GM12891 (cell line): ENCODE measurements at regions not wholly inside any gene's neighbourhood (a gene's known extent, or its start where the extent isn't known, plus 50 kb on each side); places are given as distances from the start of the nearest gene placed in this dataset.

Source experiments
- DNase-seq: peaks from one replicate; pipeline ENCODE4 v3.0.0; 2011; ENCODE audit warnings: low spot score; ENCODE audit not compliant: insufficient read length
- FAIRE-seq: peaks from 2 replicates; lab custom pipeline; 2011; peaks lifted over from hg19 to GRCh38; lab: Jason Lieb, UNC
- PAX5 ChIP-seq: IDR thresholded peaks from 2 replicates; pipeline ENCODE4 v1.6.1; 2011; ENCODE audit warnings: low read length, moderate library complexity, mild to moderate bottlenecking; ENCODE audit not compliant: insufficient read depth, severe bottlenecking
- POLR2A ChIP-seq: IDR thresholded peaks from 2 replicates; pipeline ENCODE4 v1.6.1; 2011; ENCODE audit warnings: low read depth, low read length, control low read depth
- POLR2AphosphoS5 ChIP-seq: IDR thresholded peaks from 2 replicates; pipeline ENCODE4 v1.6.1; 2011; ENCODE audit warnings: low read depth, low read length, control low read depth
- POU2F2 ChIP-seq: IDR thresholded peaks from 2 replicates; pipeline ENCODE4 v1.6.1; 2011; ENCODE audit warnings: low read depth, mild to moderate bottlenecking, control low read depth, low read length, moderate library complexity
- SPI1 ChIP-seq: IDR thresholded peaks from 2 replicates; pipeline ENCODE4 v1.6.1; 2011; ENCODE audit warnings: low read depth, low read length, control low read depth
- TAF1 ChIP-seq: IDR thresholded peaks from 2 replicates; pipeline ENCODE4 v1.6.1; 2011; ENCODE audit warnings: low read depth, low read length, control low read depth

DNA sequence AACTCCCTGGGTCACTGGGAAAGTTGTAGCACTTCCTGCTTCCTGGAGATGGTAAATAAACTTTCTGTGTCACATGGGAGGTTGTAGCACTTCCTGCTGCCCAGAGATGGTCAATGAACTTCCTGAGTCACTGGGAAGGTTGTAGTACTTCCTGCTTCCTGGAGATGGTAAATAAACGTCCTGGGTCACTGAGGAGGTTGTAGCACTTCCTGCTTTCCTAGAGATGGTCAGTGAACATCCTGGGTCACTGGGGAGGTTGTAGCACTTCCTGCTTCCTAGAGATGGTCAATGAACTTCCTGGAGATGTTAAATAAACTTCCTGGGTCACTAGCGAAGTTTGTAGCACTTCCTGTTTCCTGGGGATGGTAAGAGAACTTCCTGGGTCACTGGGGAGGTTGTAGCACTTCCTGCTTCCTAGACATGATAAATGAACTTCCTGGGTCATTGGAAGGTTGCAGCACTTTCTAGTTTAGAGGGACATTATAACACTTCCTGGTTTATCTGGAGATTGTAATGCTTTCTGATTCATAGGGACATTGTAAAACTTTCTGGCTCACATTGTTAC lies 62.3 kb upstream of the CD99 start:
- DNase-seq = no peak
- no peak for TF ChIP-seq POLR2AphosphoS5
- no peak for FAIRE-seq

DNA sequence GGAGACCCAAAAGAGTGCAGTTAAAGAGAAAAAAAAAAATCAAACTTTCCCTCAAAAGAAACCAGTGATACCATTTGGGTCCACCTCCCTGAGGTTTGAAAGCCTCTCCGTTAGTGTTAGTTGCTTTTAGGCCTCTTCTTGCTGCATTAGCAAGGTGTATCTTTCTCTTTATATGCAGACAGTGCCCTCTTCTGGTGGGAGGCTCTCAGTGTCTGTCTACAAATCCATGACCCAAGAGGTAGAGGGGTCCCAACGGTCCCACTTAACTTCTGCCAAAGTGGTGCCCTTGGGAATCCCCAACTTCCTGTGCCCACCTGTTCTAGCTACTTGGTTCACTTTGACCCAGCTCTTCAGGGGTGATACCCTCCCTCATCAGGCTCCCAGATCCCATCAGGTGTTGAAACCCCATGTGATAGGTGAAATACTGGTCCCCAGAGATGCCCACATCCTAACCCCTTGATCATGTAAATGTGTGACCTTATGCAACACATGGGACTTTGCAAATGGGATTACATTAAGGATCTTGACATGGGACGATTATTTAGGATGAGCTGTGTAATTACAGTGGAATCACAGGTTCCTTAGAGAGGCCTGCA lies 63.7 kb upstream of the CD99 start:
- FAIRE-seq = no peak
- DNase-seq = no peak
- TF ChIP-seq SPI1 = no peak
- TF ChIP-seq POLR2AphosphoS5 = no peak
- TF ChIP-seq TAF1 = no peak
- TF ChIP-seq POLR2A = no peak
- no peak for TF ChIP-seq PAX5
- TF ChIP-seq POU2F2 = no peak

DNA sequence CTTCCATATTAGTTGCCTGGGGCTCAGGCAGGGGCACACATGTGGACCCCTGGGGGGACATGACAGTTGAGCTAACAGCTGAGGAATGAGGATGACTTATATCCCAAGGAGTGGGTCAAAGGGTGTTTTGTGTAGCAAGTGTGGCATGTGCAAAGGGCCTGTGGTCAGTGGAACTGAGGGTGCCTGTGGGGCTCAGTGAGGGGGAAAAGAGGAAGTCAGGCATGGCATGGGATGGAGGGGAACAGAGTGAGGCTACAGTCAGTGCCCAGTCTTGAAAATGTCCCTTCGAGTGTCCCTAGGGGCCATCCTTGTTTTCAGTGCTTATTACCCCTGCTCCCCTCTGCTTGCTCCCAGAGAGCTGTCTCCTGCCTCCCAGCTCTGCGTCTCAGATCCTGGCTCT lies 64.3 kb upstream of the CD99 start:
- no peak for TF ChIP-seq POLR2A
- TF ChIP-seq TAF1 = no peak
- TF ChIP-seq POU2F2 = no peak
- no peak for TF ChIP-seq POLR2AphosphoS5
- TF ChIP-seq SPI1 = no peak
- no peak for TF ChIP-seq PAX5
- no peak for FAIRE-seq
- DNase-seq = no peak

DNA sequence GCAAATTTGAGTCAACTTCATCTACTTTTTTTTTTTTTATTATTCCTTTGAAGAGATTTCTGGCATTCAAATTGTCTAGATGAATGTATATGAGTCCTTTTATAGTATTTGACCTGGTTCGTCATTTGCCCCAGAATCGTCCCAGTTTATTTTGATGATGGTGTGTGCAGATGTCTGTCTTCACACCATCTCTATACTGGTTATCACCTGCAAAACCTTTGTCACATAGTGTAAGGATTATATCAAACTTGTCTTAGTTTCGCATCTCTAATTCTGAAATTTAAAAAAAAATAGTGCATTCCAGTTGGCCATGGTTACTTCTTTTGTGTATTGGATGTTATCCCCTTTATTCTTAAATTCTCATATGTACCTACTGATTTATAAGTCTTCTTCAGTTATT lies 70.5 kb upstream of the CD99 start:
- TF ChIP-seq SPI1 = no peak
- no peak for TF ChIP-seq POU2F2
- TF ChIP-seq TAF1 = no peak
- TF ChIP-seq POLR2A = no peak
- TF ChIP-seq POLR2AphosphoS5 = no peak
- no peak for TF ChIP-seq PAX5
- FAIRE-seq (no peak), DNase-seq (no peak)

DNA sequence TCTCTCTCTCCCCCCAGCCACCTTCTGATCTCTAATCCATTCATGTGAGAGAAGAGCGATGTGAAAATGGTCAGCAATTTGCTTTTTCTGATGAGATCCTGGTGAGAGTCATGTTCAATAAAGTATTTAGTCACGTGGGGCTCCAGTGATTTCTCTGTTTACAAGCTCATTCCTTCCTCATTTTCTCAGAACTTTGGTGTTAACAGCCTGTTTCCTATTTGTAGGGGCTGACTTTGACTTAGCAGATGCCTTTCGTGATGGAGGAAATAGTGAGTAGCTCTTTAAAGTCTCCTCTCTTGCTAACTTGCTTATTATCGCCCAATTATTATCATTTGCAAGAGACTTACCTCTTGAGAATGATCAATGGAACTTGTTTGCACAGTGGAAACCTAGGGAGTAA lies 72.6 kb upstream of the CD99 start:
- TF ChIP-seq POLR2A (no peak), POLR2AphosphoS5 (no peak), PAX5 (no peak), TAF1 (no peak), SPI1 (no peak), POU2F2 (no peak)
- DNase-seq (no peak), FAIRE-seq (no peak)

DNA sequence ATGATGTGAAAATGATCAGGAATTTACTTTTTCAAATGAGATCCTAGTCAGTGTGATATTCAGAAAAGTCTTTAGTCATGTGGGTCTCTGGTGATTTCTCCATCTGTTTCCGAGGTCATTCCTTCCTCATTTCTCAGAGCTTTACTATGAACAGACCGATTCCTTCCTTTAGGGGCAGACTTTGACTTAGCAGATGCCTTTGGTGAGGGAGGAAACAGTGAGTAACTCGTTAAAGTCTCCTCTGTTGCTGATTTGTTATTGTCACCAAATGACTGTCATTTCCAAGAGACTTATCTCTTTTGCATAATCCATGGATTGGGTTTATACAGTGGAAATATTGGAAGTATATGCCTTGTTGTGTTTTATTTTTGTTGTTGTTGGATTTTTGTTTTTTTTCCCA lies 76.2 kb upstream of the CD99 start:
- no peak for DNase-seq
- FAIRE-seq = no peak
- TF ChIP-seq POU2F2 (no peak), TAF1 (no peak), POLR2AphosphoS5 (no peak), POLR2A (no peak)

DNA sequence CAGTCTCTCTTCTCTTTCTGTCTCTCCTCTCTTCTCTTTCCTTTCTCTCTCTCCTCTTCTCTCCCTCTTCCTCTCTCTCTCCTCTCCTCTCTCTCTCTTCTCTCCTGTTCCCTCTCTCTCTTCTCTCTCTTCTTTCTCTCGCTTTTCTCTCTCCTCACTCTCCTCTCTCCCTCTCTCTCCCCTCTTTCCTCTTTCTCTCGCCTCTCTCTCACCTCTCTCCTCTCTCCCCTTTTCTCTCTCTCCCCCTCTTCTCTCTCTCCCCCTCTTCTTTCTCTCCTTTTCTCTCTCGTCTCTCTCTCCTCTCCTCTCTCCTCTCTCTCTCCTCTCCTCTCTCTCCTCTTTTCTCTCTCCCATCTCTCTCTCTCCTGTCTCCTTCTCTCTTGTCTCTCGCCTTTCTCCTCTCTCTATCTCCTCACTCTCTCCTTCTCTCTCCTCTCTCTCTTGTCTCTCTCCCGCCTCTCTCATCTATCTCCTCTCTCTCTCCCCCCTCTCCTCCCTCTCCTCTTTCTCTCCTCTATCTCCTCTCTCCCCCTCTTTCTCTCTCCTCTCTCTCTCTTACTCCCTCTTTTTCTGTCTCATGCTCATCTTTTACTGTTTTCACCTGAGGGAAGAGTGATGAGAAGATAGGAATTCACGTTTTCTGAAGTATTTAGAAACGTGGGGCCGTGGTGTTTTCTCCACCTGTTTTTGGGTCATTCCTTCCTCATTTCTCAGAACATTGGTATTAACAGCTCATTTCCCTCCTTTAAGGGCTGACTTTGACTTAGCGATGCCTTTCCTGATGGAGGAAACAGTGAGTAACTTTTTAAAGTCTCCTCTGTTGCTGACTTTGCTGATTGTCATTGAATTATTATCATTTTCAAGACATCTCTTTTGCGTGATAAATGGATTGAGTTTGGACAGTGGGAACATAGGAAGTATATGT lies 80.6 kb upstream of the CD99 start:
- TF ChIP-seq POLR2AphosphoS5 (no peak), POLR2A (no peak), PAX5 (no peak), POU2F2 (no peak), SPI1 (no peak), TAF1 (no peak)
- no peak for FAIRE-seq
- DNase-seq = no peak

DNA sequence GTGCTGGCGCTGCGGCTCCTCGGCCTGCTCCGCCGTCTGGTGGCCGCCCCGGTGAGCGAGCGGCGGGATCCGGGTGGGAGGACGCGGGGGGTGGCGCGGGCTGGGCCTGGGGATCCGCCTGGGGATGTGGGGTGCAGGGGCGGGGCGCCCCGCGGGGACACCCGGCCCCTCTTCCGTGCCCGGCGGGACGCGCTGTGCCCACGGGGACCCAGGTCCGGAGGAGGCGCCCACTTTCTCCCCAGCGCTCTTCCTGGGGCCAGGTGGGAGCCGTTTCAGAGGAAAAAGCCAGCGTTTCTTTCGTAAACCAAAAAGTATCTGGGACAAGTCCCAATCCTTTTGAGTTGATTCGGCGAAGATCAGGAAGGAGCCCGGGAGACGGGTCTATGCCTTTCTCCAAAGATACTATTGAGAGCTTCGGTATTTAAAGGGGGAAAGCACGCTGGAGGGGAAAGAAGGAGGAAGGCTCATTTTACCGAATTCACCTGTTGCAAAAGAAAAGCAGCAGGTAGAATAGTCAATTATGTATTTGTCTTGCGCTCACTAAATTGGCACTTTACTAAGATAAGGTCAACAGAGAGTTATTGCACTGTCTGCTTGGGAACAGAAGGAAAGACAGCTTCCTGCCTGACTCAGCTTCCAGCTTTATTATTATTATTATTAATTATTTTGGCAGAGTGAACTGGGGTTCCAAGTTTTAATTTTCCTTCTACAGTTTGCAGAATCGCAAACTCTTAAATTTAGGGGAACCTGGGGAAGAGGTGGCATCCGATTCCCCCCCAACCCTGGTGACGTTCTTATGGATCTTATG lies 81.5 kb upstream of the CD99 start:
- FAIRE-seq = no peak
- DNase-seq = no peak
- TF ChIP-seq TAF1 (no peak), POU2F2 (no peak), SPI1 (no peak), POLR2A (no peak), PAX5 (no peak), POLR2AphosphoS5 (no peak)

DNA sequence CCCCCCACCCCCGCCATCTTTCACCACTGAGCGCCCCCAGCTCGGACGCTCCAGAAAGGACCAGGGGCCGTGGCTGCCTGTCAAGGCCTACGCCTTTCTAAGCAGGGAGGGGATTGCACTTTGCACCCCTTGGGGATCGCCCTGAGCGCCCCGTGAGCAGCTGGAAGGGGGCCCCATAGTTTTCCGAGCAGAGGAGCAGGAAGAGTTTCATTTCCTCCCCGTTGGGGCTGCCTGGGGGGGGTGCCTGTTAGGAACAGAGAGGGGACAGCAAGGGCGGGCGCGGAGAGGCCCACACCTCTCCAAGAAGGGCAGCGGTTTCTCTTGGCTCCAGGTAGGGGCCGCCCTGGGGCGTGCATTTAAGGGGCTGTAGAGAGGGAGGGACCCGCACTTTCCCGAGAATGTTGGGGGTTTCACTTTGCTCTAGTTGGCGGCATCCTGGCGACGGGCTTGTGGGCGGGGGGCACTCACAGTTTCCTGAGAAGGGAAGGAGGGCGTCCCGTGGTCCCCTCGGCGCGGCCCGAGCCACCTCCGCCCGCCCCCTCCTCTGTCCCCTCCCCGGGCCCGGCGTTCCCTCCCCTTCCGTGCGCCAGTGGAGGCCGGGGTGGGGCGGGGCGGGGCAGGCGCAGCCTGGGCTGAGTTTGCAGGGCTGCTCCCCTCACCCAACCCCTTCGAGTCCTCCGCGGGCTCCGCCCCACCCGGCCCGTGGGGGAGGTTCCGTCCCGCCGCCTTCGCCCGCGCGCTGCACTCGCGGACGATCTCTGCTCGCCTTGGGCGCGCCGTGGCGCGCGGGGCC lies 82.3 kb upstream of the CD99 start:
- DNase-seq (peak; percentile 92), FAIRE-seq (peak; percentile 81)
- no peak for TF ChIP-seq POLR2A
- TF ChIP-seq POLR2AphosphoS5 = no peak
- TF ChIP-seq POU2F2 = no peak
- no peak for TF ChIP-seq TAF1
- peak; percentile 85 for TF ChIP-seq PAX5
- peak; percentile 47 for TF ChIP-seq SPI1
